HG03196 (cell line): ENCODE measurements at regions not wholly inside any gene's neighbourhood (a gene's known extent, or its start where the extent isn't known, plus 50 kb on each side); places are given as distances from the start of the nearest gene placed in this dataset.

ENCODE experiments used
- ATAC-seq: cut with Tn5 transposase; IDR thresholded peaks from one replicate; pipeline ENCODE4 v1.9.1; 2021; ENCODE audit not compliant: unreplicated experiment

GRCh38 chr6:23340271-23340670 lies 770.9 kb downstream of the HDGFL1 start:
- ATAC-seq: no peak

GRCh38 chr6:23343610-23344306 lies 774.4 kb downstream of the HDGFL1 start:
- ATAC-seq: no peak

- no peak for ATAC-seq
Observed at GRCh38 chr6:23348185-23348584, 777.8 kb upstream of the NRSN1 start.

GRCh38 chr6:23349521-23350147 lies 776.4 kb upstream of the NRSN1 start:
- ATAC-seq: no peak

- no peak for ATAC-seq
Observed at GRCh38 chr6:23350752-23351453, 775.1 kb upstream of the NRSN1 start.

- ATAC-seq: no peak
Observed at GRCh38 chr6:23354004-23354403, 772.0 kb upstream of the NRSN1 start.

GRCh38 chr6:23357185-23357766 lies 768.7 kb upstream of the NRSN1 start:
- ATAC-seq: no peak

GRCh38 chr6:23365732-23366131 lies 760.3 kb upstream of the NRSN1 start:
- ATAC-seq: no peak

- no peak for ATAC-seq
Observed at GRCh38 chr6:23367311-23367710, 758.7 kb upstream of the NRSN1 start.

- ATAC-seq: no peak
Observed at GRCh38 chr6:23368557-23368956, 757.5 kb upstream of the NRSN1 start.

GRCh38 chr6:23370051-23370450 lies 756.0 kb upstream of the NRSN1 start:
- ATAC-seq: no peak

- no peak for ATAC-seq
Observed at GRCh38 chr6:23371132-23371915, 754.7 kb upstream of the NRSN1 start.

GRCh38 chr6:23377830-23378229 lies 748.2 kb upstream of the NRSN1 start:
- no peak for ATAC-seq

- no peak for ATAC-seq
Observed at GRCh38 chr6:23380465-23380864, 745.5 kb upstream of the NRSN1 start.

- no peak for ATAC-seq
Observed at GRCh38 chr6:23388086-23388783, 737.8 kb upstream of the NRSN1 start.

GRCh38 chr6:23389386-23389785 lies 736.6 kb upstream of the NRSN1 start:
- no peak for ATAC-seq

GRCh38 chr6:23390221-23390620 lies 735.8 kb upstream of the NRSN1 start:
- ATAC-seq: no peak

GRCh38 chr6:23394681-23395080 lies 731.3 kb upstream of the NRSN1 start:
- ATAC-seq: no peak

- ATAC-seq: no peak
Observed at GRCh38 chr6:23395381-23395780, 730.6 kb upstream of the NRSN1 start.

- no peak for ATAC-seq
Observed at GRCh38 chr6:23396949-23397348, 729.1 kb upstream of the NRSN1 start.
